HG03095 (cell line): ENCODE measurements at regions not wholly inside any gene's neighbourhood (a gene's known extent, or its start where the extent isn't known, plus 50 kb on each side); places are given as distances from the start of the nearest gene placed in this dataset.
"Not testable (repeated sequence)": the region's sequence is repeated elsewhere in the genome, so short reads cannot be mapped to it uniquely, and the experiment has no call there.

Experiments used
- ATAC-seq: cut with Tn5 transposase; IDR thresholded peaks from one replicate; pipeline ENCODE4 v1.9.1; 2021; ENCODE audit warnings: moderate library complexity; ENCODE audit not compliant: unreplicated experiment

GRCh38 chr5:28917631-28918030 lies 1879.2 kb upstream of the CDH9 start:
- ATAC-seq: no peak

- ATAC-seq: no peak
Measured at GRCh38 chr5:28914297-28914696, 1875.9 kb upstream of the CDH9 start.

GRCh38 chr5:28903643-28904042 lies 1865.3 kb upstream of the CDH9 start:
- no peak for ATAC-seq

- no peak for ATAC-seq
Measured at GRCh38 chr5:28896949-28897348, 1858.6 kb upstream of the CDH9 start.

GRCh38 chr5:28880936-28881335 lies 1842.5 kb upstream of the CDH9 start:
- no peak for ATAC-seq

GRCh38 chr5:28877050-28877449 lies 1838.7 kb upstream of the CDH9 start:
- ATAC-seq: no peak

GRCh38 chr5:28864006-28864405 lies 1825.6 kb upstream of the CDH9 start:
- no peak for ATAC-seq

GRCh38 chr5:28862860-28863196 lies 1824.4 kb upstream of the CDH9 start:
- no peak for ATAC-seq

GRCh38 chr5:28862137-28862859 lies 1823.9 kb upstream of the CDH9 start:
- ATAC-seq: no peak

GRCh38 chr5:28855626-28856025 lies 1817.2 kb upstream of the CDH9 start:
- no peak for ATAC-seq

- no peak for ATAC-seq
Measured at GRCh38 chr5:28850320-28850921, 1812.0 kb upstream of the CDH9 start.

GRCh38 chr5:28831042-28831441 lies 1792.7 kb upstream of the CDH9 start:
- ATAC-seq: no peak

GRCh38 chr5:28823231-28823630 lies 1784.8 kb upstream of the CDH9 start:
- no peak for ATAC-seq

GRCh38 chr5:28822071-28822470 lies 1783.7 kb upstream of the CDH9 start:
- ATAC-seq: no peak

- ATAC-seq: no peak
Measured at GRCh38 chr5:28810751-28811136, 1772.4 kb upstream of the CDH9 start.

GRCh38 chr5:28809811-28810750 lies 1771.7 kb upstream of the CDH9 start:
- no peak for ATAC-seq

- ATAC-seq: no peak
Measured at GRCh38 chr5:28808967-28809810, 1770.8 kb upstream of the CDH9 start.

GRCh38 chr5:28807195-28807729 lies 1768.9 kb upstream of the CDH9 start:
- no peak for ATAC-seq

GRCh38 chr5:28799035-28799434 lies 1760.6 kb upstream of the CDH9 start:
- ATAC-seq: not testable (repeated sequence)

- no peak for ATAC-seq
Measured at GRCh38 chr5:28788954-28789353, 1750.6 kb upstream of the CDH9 start.
